Liver (tissue), 8 donors: ENCODE measurements at regions not wholly inside any gene's neighbourhood (a gene's known extent, or its start where the extent isn't known, plus 50 kb on each side); places are given as distances from the start of the nearest gene placed in this dataset.

Source experiments
- DNase-seq: peaks from one replicate; pipeline ENCODE4 v3.0.0-alpha.2; 2017; ENCODE audit warnings: low spot score
- H3K27ac ChIP-seq, 2 donors: one replicate each; pipeline ENCODE4 v1.7.0; 2013; ENCODE audit warnings: inconsistent platforms in 2 of 2, low read length in 2 of 2, control low read depth in 1 of 2, low read depth in 1 of 2, mild to moderate bottlenecking in 1 of 2
- H3K27me3 ChIP-seq, 4 donors: one replicate each; pipeline versions ENCODE4 v1.6.1 to v1.7.0; 2013; ENCODE audit warnings: low read length in 3 of 4, inconsistent platforms in 1 of 4, mild to moderate bottlenecking in 1 of 4, moderate library complexity in 1 of 4; ENCODE audit not compliant: control insufficient read depth in 4 of 4, insufficient read depth in 4 of 4
- H3K36me3 ChIP-seq, 4 donors: one replicate each; pipeline versions ENCODE4 v1.6.1 to v1.7.0; 2013; ENCODE audit warnings: low read length in 3 of 4, mild to moderate bottlenecking in 3 of 4, low read depth in 1 of 4, moderate library complexity in 1 of 4; ENCODE audit not compliant: control insufficient read depth in 4 of 4, insufficient read depth in 3 of 4
- H3K4me1 ChIP-seq, 4 donors: one replicate each; pipeline versions ENCODE4 v1.6.1 to v1.7.0; 2013; ENCODE audit warnings: low read length in 3 of 4, mild to moderate bottlenecking in 3 of 4, moderate library complexity in 1 of 4; ENCODE audit not compliant: control insufficient read depth in 4 of 4, insufficient read depth in 4 of 4
- H3K4me3 ChIP-seq, 3 donors: one replicate each; pipeline versions ENCODE4 v1.6.1 to v1.7.0; 2013; ENCODE audit warnings: low read length in 3 of 3, control low read depth in 1 of 3, low read depth in 1 of 3, mild to moderate bottlenecking in 1 of 3
- H3K9ac ChIP-seq, 2 donors: one replicate each; pipeline ENCODE4 v1.7.0; 2013; ENCODE audit warnings: low read length in 2 of 2, mild to moderate bottlenecking in 2 of 2, moderate library complexity in 2 of 2, control low read depth in 1 of 2, low read depth in 1 of 2
- H3K9me3 ChIP-seq, 4 donors: one replicate each; pipeline versions ENCODE4 v1.6.1 to v1.7.0; 2013; ENCODE audit warnings: low read length in 3 of 4; ENCODE audit not compliant: control insufficient read depth in 4 of 4
- EGR1 ChIP-seq, 2 donors: IDR thresholded peaks; 2 replicates each; pipeline ENCODE4 v1.6.1; 2016 to 2018; ENCODE audit warnings: antibody characterized with exemption in 2 of 2, low read depth in 2 of 2
- FOXA2 ChIP-seq: IDR thresholded peaks from 2 replicates; pipeline ENCODE4 v1.6.1; 2016; ENCODE audit warnings: antibody characterized with exemption
- GABPA ChIP-seq, 2 donors: IDR thresholded peaks in 1 of 2; conservative IDR thresholded peaks in 1 of 2; 2 replicates each; pipeline ENCODE4 v1.6.1; 2016; ENCODE audit warnings: antibody characterized with exemption in 2 of 2, mild to moderate bottlenecking in 1 of 2, moderate library complexity in 1 of 2
- HNF4A ChIP-seq, 2 donors: conservative IDR thresholded peaks; 2 replicates each; pipeline ENCODE4 v1.6.1; 2016; ENCODE audit warnings: antibody characterized with exemption in 2 of 2, mild to moderate bottlenecking in 2 of 2
- JUND ChIP-seq, 2 donors: IDR thresholded peaks; 2 replicates each; pipeline ENCODE4 v1.6.1; 2016; ENCODE audit warnings: antibody characterized with exemption in 2 of 2
- MAX ChIP-seq: IDR thresholded peaks from 2 replicates; pipeline ENCODE4 v1.6.1; 2016; ENCODE audit warnings: antibody characterized with exemption
- NR2F2 ChIP-seq: IDR thresholded peaks from 2 replicates; pipeline ENCODE4 v1.6.1; 2016; ENCODE audit warnings: antibody characterized with exemption
- RXRA ChIP-seq, 2 donors: IDR thresholded peaks; 2 replicates each; pipeline ENCODE4 v1.6.1; 2017 to 2018; ENCODE audit warnings: antibody characterized with exemption in 2 of 2, mild to moderate bottlenecking in 1 of 2
- SP1 ChIP-seq: IDR thresholded peaks from 2 replicates; pipeline ENCODE4 v1.6.1; 2018; ENCODE audit warnings: antibody characterized with exemption, mild to moderate bottlenecking
- TAF1 ChIP-seq: conservative IDR thresholded peaks from 2 replicates; pipeline ENCODE4 v1.6.1; 2016; ENCODE audit warnings: antibody characterized with exemption, mild to moderate bottlenecking
- YY1 ChIP-seq: IDR thresholded peaks from 2 replicates; pipeline ENCODE4 v1.6.1; 2016; ENCODE audit warnings: antibody characterized with exemption, mild to moderate bottlenecking
- WGBS: extraction: QIAGEN DNeasy Blood & Tissue Kit; methylation state at CpG from one replicate; pipeline ENCODE4 v1.1.7; 2013; 5-methylcytosine and 5-hydroxymethylcytosine counted together
- TF ChIP-seq, protein P1 (sequence below): fragments of 150-350 bp; IDR thresholded peaks from 2 replicates; pipeline ENCODE4 v1.5.1; 2017; ENCODE audit warnings: improper control_type of control experiment, low read depth, low read length; ENCODE audit not compliant: missing input control
- TF ChIP-seq, protein P2 (sequence below): IDR thresholded peaks from 2 replicates; pipeline ENCODE4 v1.6.1; 2016; ENCODE audit warnings: antibody characterized with exemption, mild to moderate bottlenecking
- TF ChIP-seq, protein P3 (sequence below): IDR thresholded peaks from 2 replicates; pipeline ENCODE4 v1.6.1; 2016; ENCODE audit warnings: antibody characterized with exemption
- TF ChIP-seq, protein P4 (sequence below): IDR thresholded peaks from 2 replicates; pipeline ENCODE4 v1.6.1; 2016; ENCODE audit warnings: antibody characterized with exemption
- donor health status: healthy.
- donor health status: healthy.
- donor health status: healthy.
- donor health status: healthy.
- donor health status: healthy.

- 82% methylated on average over 7 of the region's 7 CpGs for WGBS
- Histone ChIP-seq H3K27me3 (no peaks in the 10 kb centered on the region), H3K27ac (no peak overlapping the region), H3K9me3 (no peaks in the 10 kb centered on the region), H3K4me1 (no peaks in the 10 kb centered on the region), H3K9ac (no peak overlapping the region), H3K4me3 (no peak overlapping the region), H3K36me3 (no peaks in the 10 kb centered on the region)
- no peak for TF ChIP-seq GABPA (IDR thresholded peaks at IDR 0.05 in 1 of 2, conservative IDR thresholded peaks at IDR 0.05 in 1 of 2)
- TF ChIP-seq RXRA (IDR thresholded peaks at IDR 0.05), result no peak
- no peak for TF ChIP-seq FOXA2
- no peak for TF ChIP-seq TAF1
- TF ChIP-seq NR2F2, result no peak
- TF ChIP-seq, protein P1, sequence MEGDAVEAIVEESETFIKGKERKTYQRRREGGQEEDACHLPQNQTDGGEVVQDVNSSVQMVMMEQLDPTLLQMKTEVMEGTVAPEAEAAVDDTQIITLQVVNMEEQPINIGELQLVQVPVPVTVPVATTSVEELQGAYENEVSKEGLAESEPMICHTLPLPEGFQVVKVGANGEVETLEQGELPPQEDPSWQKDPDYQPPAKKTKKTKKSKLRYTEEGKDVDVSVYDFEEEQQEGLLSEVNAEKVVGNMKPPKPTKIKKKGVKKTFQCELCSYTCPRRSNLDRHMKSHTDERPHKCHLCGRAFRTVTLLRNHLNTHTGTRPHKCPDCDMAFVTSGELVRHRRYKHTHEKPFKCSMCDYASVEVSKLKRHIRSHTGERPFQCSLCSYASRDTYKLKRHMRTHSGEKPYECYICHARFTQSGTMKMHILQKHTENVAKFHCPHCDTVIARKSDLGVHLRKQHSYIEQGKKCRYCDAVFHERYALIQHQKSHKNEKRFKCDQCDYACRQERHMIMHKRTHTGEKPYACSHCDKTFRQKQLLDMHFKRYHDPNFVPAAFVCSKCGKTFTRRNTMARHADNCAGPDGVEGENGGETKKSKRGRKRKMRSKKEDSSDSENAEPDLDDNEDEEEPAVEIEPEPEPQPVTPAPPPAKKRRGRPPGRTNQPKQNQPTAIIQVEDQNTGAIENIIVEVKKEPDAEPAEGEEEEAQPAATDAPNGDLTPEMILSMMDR, result no peak
- no peak for TF ChIP-seq YY1
- no peak for TF ChIP-seq JUND (IDR thresholded peaks at IDR 0.05)
- TF ChIP-seq, protein P2, sequence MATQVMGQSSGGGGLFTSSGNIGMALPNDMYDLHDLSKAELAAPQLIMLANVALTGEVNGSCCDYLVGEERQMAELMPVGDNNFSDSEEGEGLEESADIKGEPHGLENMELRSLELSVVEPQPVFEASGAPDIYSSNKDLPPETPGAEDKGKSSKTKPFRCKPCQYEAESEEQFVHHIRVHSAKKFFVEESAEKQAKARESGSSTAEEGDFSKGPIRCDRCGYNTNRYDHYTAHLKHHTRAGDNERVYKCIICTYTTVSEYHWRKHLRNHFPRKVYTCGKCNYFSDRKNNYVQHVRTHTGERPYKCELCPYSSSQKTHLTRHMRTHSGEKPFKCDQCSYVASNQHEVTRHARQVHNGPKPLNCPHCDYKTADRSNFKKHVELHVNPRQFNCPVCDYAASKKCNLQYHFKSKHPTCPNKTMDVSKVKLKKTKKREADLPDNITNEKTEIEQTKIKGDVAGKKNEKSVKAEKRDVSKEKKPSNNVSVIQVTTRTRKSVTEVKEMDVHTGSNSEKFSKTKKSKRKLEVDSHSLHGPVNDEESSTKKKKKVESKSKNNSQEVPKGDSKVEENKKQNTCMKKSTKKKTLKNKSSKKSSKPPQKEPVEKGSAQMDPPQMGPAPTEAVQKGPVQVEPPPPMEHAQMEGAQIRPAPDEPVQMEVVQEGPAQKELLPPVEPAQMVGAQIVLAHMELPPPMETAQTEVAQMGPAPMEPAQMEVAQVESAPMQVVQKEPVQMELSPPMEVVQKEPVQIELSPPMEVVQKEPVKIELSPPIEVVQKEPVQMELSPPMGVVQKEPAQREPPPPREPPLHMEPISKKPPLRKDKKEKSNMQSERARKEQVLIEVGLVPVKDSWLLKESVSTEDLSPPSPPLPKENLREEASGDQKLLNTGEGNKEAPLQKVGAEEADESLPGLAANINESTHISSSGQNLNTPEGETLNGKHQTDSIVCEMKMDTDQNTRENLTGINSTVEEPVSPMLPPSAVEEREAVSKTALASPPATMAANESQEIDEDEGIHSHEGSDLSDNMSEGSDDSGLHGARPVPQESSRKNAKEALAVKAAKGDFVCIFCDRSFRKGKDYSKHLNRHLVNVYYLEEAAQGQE, result no peak
- no peak for TF ChIP-seq HNF4A (conservative IDR thresholded peaks at IDR 0.05)
- TF ChIP-seq, protein P3, sequence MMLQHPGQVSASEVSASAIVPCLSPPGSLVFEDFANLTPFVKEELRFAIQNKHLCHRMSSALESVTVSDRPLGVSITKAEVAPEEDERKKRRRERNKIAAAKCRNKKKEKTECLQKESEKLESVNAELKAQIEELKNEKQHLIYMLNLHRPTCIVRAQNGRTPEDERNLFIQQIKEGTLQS, result no peak
- TF ChIP-seq EGR1 (IDR thresholded peaks at IDR 0.05; ENCODE audit: low read depth in 2 of 2), result no peak
- TF ChIP-seq SP1, result no peak
- TF ChIP-seq MAX, result no peak
- TF ChIP-seq, protein P4, sequence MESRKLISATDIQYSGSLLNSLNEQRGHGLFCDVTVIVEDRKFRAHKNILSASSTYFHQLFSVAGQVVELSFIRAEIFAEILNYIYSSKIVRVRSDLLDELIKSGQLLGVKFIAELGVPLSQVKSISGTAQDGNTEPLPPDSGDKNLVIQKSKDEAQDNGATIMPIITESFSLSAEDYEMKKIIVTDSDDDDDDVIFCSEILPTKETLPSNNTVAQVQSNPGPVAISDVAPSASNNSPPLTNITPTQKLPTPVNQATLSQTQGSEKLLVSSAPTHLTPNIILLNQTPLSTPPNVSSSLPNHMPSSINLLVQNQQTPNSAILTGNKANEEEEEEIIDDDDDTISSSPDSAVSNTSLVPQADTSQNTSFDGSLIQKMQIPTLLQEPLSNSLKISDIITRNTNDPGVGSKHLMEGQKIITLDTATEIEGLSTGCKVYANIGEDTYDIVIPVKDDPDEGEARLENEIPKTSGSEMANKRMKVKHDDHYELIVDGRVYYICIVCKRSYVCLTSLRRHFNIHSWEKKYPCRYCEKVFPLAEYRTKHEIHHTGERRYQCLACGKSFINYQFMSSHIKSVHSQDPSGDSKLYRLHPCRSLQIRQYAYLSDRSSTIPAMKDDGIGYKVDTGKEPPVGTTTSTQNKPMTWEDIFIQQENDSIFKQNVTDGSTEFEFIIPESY, result no peak
- DNase-seq, result no peak
Measured at GRCh38 chr3:20302766-20303165, 116.8 kb upstream of the SGO1 start.

- Histone ChIP-seq H3K9ac (no peak overlapping the region), H3K36me3 (no peaks in the 10 kb centered on the region), H3K9me3 (peaks cover 0 to 1% (median 0%) of the 10 kb centered on the region in 4 donors), H3K4me3 (no peak overlapping the region), H3K27me3 (no peaks in the 10 kb centered on the region), H3K4me1 (no peaks in the 10 kb centered on the region), H3K27ac (no peak overlapping the region)
- no peak for DNase-seq
- TF ChIP-seq, protein P3, result no peak
- TF ChIP-seq GABPA (IDR thresholded peaks at IDR 0.05 in 1 of 2, conservative IDR thresholded peaks at IDR 0.05 in 1 of 2) (no peak), NR2F2 (no peak), JUND (IDR thresholded peaks at IDR 0.05) (no peak), YY1 (no peak)
- TF ChIP-seq, protein P4, result no peak
- TF ChIP-seq, protein P2, result no peak
Measured at GRCh38 chr3:20288050-20288449, 102.0 kb upstream of the SGO1 start.
